ENCODE measurements at regions not wholly inside any gene's neighbourhood (a gene's known extent, or its start where the extent isn't known, plus 50 kb on each side); places are given as distances from the start of the nearest gene placed in this dataset.

- no peaks in the 10 kb centered on the region; a peak in 2 of 5 replicates for H3K9me3 Mint-ChIP-seq
- Histone ChIP-seq H3K4me1 (ENCODE audit: insufficient read depth, low read length) (no peaks in the 10 kb centered on the region), H3K79me1 (ENCODE audit: insufficient read depth, low read depth, low read length, poor library complexity, severe bottlenecking) (no peaks in the 10 kb centered on the region), H2BK20ac (ENCODE audit: low read depth, low read length, poor library complexity, severe bottlenecking) (no peak overlapping the region), H3K9me3 (ENCODE audit: control insufficient read depth, low read depth, low read length) (no peaks in the 10 kb centered on the region), H3K79me2 (ENCODE audit: insufficient read depth, low read length) (no peaks in the 10 kb centered on the region), H4K5ac (ENCODE audit: insufficient read length, low read depth, low read length) (no peak overlapping the region), H3K23me2 (ENCODE audit: insufficient read length, low read depth, low read length, poor library complexity, severe bottlenecking) (no peaks in the 10 kb centered on the region), H3K27ac (ENCODE audit: insufficient read length, low read depth, low read length) (no peak overlapping the region), H2BK12ac (ENCODE audit: insufficient read length, low read depth, low read length) (no peak overlapping the region), H4K20me1 (ENCODE audit: control insufficient read depth, insufficient read depth, insufficient read length) (no peaks in the 10 kb centered on the region), H3K23ac (ENCODE audit: insufficient read length, low read depth, low read length) (no peak overlapping the region), H4K8ac (replicated peaks; ENCODE audit: insufficient read length, low read depth, low read length) (no peak overlapping the region), H2BK15ac (ENCODE audit: low read depth, low read length) (no peak overlapping the region), H3K4ac (ENCODE audit: low read depth, low read length) (no peak overlapping the region), H3K14ac (ENCODE audit: insufficient read depth, low read length) (no peak overlapping the region), H3K18ac (ENCODE audit: insufficient read length, low read depth, low read length) (no peak overlapping the region), H2BK5ac (ENCODE audit: insufficient read length, low read length) (no peak overlapping the region), H4K91ac (ENCODE audit: insufficient read length, low read depth, low read length) (no peak overlapping the region), H3T11ph (ENCODE audit: low read length) (no peak overlapping the region), H2AK5ac (ENCODE audit: insufficient read length, low read length) (no peak overlapping the region), H2BK120ac (ENCODE audit: low read depth, low read length, poor library complexity, severe bottlenecking) (no peak overlapping the region), H3K4me2 (ENCODE audit: insufficient read depth, insufficient read length, low read length) (no peak overlapping the region), H2AFZ (ENCODE audit: low read length) (no peak overlapping the region), H3K56ac (ENCODE audit: insufficient read length, low read depth, low read length) (no peak overlapping the region), H3K27me3 (ENCODE audit: insufficient read depth, low read length) (no peaks in the 10 kb centered on the region), H3K9ac (ENCODE audit: extremely low read depth, insufficient read length, low read length) (no peak overlapping the region)
- H3K36me3 Mint-ChIP-seq (ENCODE audit: insufficient read depth in 1 of 3, low read depth in 3 of 3) = no peaks in the 10 kb centered on the region
- TF ChIP-seq CTCF (conservative IDR thresholded peaks at IDR 0.05) = no peak
- no peak overlapping the region for H3K4me3 Mint-ChIP-seq
- H3K27me3 Mint-ChIP-seq (ENCODE audit: low read depth) = peaks cover 10% of the 10 kb centered on the region
- DNase-seq = no peak
- no CpG with 5 or more reads among the region's 5 CpGs for WGBS (ENCODE audit: extremely low coverage, insufficient read length, low lambda C conversion rate)
- peaks cover 7 to 21% of the 10 kb centered on the region in 2 experiments for H3K4me1 Mint-ChIP-seq
- H3K27ac Mint-ChIP-seq = no peak overlapping the region
These were observed 596.2 kb upstream of the TMEM132C start for GRCh38 chr12:127670796-127671195.

All from H9 (cell line).